ENCODE measurements at regions not wholly inside any gene's neighbourhood (a gene's known extent, or its start where the extent isn't known, plus 50 kb on each side); places are given as distances from the start of the nearest gene placed in this dataset.
"Not testable (repeated sequence)": the region's sequence is repeated elsewhere in the genome, so short reads cannot be mapped to it uniquely, and the experiment has no call there.

- H3K9ac ChIP-seq (ENCODE audit: low read depth, low read length): no peak overlapping the region
- no peaks in the 10 kb centered on the region for H3K36me3 ChIP-seq (ENCODE audit: insufficient read depth, low read depth, low read length)
Observed at GRCh38 chr1:95625224-95625623, 391.2 kb downstream of the RWDD3 start.

GRCh38 chr1:95627244-95627643 lies 393.2 kb downstream of the RWDD3 start:
- H3K4me3 ChIP-seq (ENCODE audit: low read length): no peak overlapping the region
- H3K4me1 ChIP-seq (ENCODE audit: insufficient read depth, low read length): peaks cover 4% of the 10 kb centered on the region; the same call in 1 of the 2 replicates
- no peak overlapping the region for H3K27ac ChIP-seq (ENCODE audit: low read length)
- H3K27me3 ChIP-seq (ENCODE audit: insufficient read depth, low read length): no peaks in the 10 kb centered on the region
- H3K9me3 ChIP-seq (ENCODE audit: insufficient read depth, low read depth, low read length): no peaks in the 10 kb centered on the region
- H3K9ac ChIP-seq (ENCODE audit: low read depth, low read length): no peak overlapping the region
- no peaks in the 10 kb centered on the region for H3K36me3 ChIP-seq (ENCODE audit: insufficient read depth, low read depth, low read length)

More at GRCh38 chr1:95625224-95625623, 391.2 kb downstream of the RWDD3 start:
- Histone ChIP-seq H3K27me3 (ENCODE audit: insufficient read depth, low read length) (no peaks in the 10 kb centered on the region), H3K9me3 (ENCODE audit: insufficient read depth, low read depth, low read length) (no peaks in the 10 kb centered on the region), H3K4me3 (ENCODE audit: low read length) (no peak overlapping the region), H3K4me1 (ENCODE audit: insufficient read depth, low read length) (no peaks in the 10 kb centered on the region), H3K27ac (ENCODE audit: low read length) (no peak overlapping the region)

DNA sequence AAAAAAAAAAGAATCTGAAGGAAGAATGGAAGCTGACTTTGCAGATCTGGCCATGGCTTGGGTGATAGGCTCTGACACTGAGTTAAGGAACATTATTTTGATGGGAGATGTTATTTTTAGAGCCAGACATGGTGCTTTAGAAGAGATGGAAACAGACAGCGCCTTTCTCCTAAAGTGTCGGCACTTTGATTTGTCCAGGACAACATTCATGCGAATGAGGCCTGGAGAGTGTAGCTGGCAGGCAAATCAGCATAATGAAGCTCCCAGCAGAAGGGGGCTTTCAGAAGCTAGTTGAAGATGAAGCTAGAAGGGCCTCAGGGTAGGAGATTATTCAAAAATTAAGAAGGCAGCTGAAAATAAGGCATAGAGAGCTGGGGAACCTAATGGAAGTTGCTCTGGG lies 397.7 kb downstream of the RWDD3 start:
- H3K9ac ChIP-seq (ENCODE audit: low read depth, low read length): no peak overlapping the region
- H3K4me1 ChIP-seq (ENCODE audit: insufficient read depth, low read length): peaks cover 4% of the 10 kb centered on the region; the same call in 1 of the 2 replicates
- no peaks in the 10 kb centered on the region for H3K27me3 ChIP-seq (ENCODE audit: insufficient read depth, low read length)
- H3K4me3 ChIP-seq (ENCODE audit: low read length): no peak overlapping the region
- H3K9me3 ChIP-seq (ENCODE audit: insufficient read depth, low read depth, low read length): no peaks in the 10 kb centered on the region
- H3K36me3 ChIP-seq (ENCODE audit: insufficient read depth, low read depth, low read length): no peaks in the 10 kb centered on the region
- no peak overlapping the region for H3K27ac ChIP-seq (ENCODE audit: low read length)

- Histone ChIP-seq H3K9me3 (ENCODE audit: insufficient read depth, low read depth, low read length) (no peaks in the 10 kb centered on the region), H3K36me3 (ENCODE audit: insufficient read depth, low read depth, low read length) (no peaks in the 10 kb centered on the region), H3K27ac (ENCODE audit: low read length) (no peak overlapping the region), H3K9ac (ENCODE audit: low read depth, low read length) (no peak overlapping the region), H3K4me3 (ENCODE audit: low read length) (no peak overlapping the region), H3K27me3 (ENCODE audit: insufficient read depth, low read length) (no peaks in the 10 kb centered on the region), H3K4me1 (ENCODE audit: insufficient read depth, low read length) (peaks cover 4% of the 10 kb centered on the region; the same call in 1 of the 2 replicates)
Observed at GRCh38 chr1:95635811-95636210, 401.8 kb downstream of the RWDD3 start.

DNA sequence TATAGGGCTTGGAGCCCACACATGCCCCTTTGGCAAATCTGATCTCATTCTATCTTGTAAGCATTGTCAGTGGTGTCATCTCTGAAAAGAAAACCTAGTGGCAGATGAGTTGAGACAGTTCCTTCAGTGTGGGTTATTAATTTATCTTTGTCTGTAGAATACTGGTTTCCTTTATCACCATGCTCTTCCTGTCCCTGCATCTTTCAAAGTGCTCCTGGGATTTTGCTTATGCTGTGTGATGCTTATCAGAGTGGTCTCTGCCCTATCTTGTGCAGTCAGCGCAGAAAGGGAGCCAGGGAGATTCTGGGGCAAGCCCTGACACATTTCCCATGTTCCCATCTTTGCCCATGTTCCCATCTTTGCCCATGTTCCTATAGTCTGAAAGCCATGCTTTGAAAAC lies 402.9 kb downstream of the RWDD3 start:
- Histone ChIP-seq H3K9ac (ENCODE audit: low read depth, low read length) (no peak overlapping the region), H3K27me3 (ENCODE audit: insufficient read depth, low read length) (no peaks in the 10 kb centered on the region), H3K36me3 (ENCODE audit: insufficient read depth, low read depth, low read length) (no peaks in the 10 kb centered on the region), H3K4me3 (ENCODE audit: low read length) (no peak overlapping the region), H3K4me1 (ENCODE audit: insufficient read depth, low read length) (no peaks in the 10 kb centered on the region; the same call in 1 of the 2 replicates), H3K9me3 (ENCODE audit: insufficient read depth, low read depth, low read length) (no peaks in the 10 kb centered on the region), H3K27ac (ENCODE audit: low read length) (no peak overlapping the region)

DNA sequence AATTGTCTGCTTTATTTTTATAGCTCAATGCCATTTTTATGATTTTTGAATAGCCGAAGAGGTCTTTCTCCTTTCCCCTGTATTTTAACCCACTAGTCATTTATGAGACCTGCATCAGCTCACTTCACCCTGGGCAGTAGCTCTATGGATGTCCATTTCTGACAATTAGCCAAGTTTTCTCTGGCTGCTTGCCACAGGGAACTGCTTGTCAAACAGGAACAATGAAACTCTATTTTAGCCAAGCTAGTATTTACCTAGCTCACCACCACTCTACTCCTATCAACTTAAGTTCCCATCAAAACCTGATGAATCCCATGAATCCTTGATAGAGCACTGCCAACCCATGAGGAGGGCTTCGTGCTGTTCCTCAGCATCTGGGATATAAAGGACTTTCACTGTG lies 406.7 kb downstream of the RWDD3 start:
- Histone ChIP-seq H3K4me3 (ENCODE audit: low read length) (no peak overlapping the region), H3K4me1 (ENCODE audit: insufficient read depth, low read length) (no peaks in the 10 kb centered on the region), H3K36me3 (ENCODE audit: insufficient read depth, low read depth, low read length) (no peaks in the 10 kb centered on the region), H3K9ac (ENCODE audit: low read depth, low read length) (no peak overlapping the region), H3K27ac (ENCODE audit: low read length) (no peak overlapping the region), H3K9me3 (ENCODE audit: insufficient read depth, low read depth, low read length) (no peaks in the 10 kb centered on the region), H3K27me3 (ENCODE audit: insufficient read depth, low read length) (no peaks in the 10 kb centered on the region)

- no peaks in the 10 kb centered on the region for H3K9me3 ChIP-seq (ENCODE audit: insufficient read depth, low read depth, low read length)
- no peaks in the 10 kb centered on the region for H3K4me1 ChIP-seq (ENCODE audit: insufficient read depth, low read length)
- H3K9ac ChIP-seq (ENCODE audit: low read depth, low read length): no peak overlapping the region
- H3K4me3 ChIP-seq (ENCODE audit: low read length): no peak overlapping the region
- H3K27ac ChIP-seq (ENCODE audit: low read length): no peak overlapping the region
- H3K36me3 ChIP-seq (ENCODE audit: insufficient read depth, low read depth, low read length): no peaks in the 10 kb centered on the region
- H3K27me3 ChIP-seq (ENCODE audit: insufficient read depth, low read length): no peaks in the 10 kb centered on the region
Observed at GRCh38 chr1:95641386-95641785, 407.4 kb downstream of the RWDD3 start.

GRCh38 chr1:95642035-95642434 lies 408.0 kb downstream of the RWDD3 start:
- Histone ChIP-seq H3K36me3 (ENCODE audit: insufficient read depth, low read depth, low read length) (no peaks in the 10 kb centered on the region), H3K27me3 (ENCODE audit: insufficient read depth, low read length) (no peaks in the 10 kb centered on the region), H3K4me1 (ENCODE audit: insufficient read depth, low read length) (no peaks in the 10 kb centered on the region), H3K27ac (ENCODE audit: low read length) (no peak overlapping the region), H3K9me3 (ENCODE audit: insufficient read depth, low read depth, low read length) (no peaks in the 10 kb centered on the region), H3K4me3 (ENCODE audit: low read length) (no peak overlapping the region), H3K9ac (ENCODE audit: low read depth, low read length) (no peak overlapping the region)

- Histone ChIP-seq H3K9me3 (ENCODE audit: insufficient read depth, low read depth, low read length) (no peaks in the 10 kb centered on the region), H3K36me3 (ENCODE audit: insufficient read depth, low read depth, low read length) (no peaks in the 10 kb centered on the region), H3K4me1 (ENCODE audit: insufficient read depth, low read length) (no peaks in the 10 kb centered on the region), H3K27ac (ENCODE audit: low read length) (no peak overlapping the region), H3K9ac (ENCODE audit: low read depth, low read length) (no peak overlapping the region), H3K4me3 (ENCODE audit: low read length) (no peak overlapping the region), H3K27me3 (ENCODE audit: insufficient read depth, low read length) (no peaks in the 10 kb centered on the region)
Observed at GRCh38 chr1:95643071-95643470, 409.1 kb downstream of the RWDD3 start.

GRCh38 chr1:95645126-95645525 lies 411.1 kb downstream of the RWDD3 start:
- H3K36me3 ChIP-seq (ENCODE audit: insufficient read depth, low read depth, low read length); H3K27ac ChIP-seq (ENCODE audit: low read length); H3K27me3 ChIP-seq (ENCODE audit: insufficient read depth, low read length); H3K9ac ChIP-seq (ENCODE audit: low read depth, low read length); H3K9me3 ChIP-seq (ENCODE audit: insufficient read depth, low read depth, low read length); H3K4me3 ChIP-seq (ENCODE audit: low read length); H3K4me1 ChIP-seq (ENCODE audit: insufficient read depth, low read length): not testable (repeated sequence)

DNA sequence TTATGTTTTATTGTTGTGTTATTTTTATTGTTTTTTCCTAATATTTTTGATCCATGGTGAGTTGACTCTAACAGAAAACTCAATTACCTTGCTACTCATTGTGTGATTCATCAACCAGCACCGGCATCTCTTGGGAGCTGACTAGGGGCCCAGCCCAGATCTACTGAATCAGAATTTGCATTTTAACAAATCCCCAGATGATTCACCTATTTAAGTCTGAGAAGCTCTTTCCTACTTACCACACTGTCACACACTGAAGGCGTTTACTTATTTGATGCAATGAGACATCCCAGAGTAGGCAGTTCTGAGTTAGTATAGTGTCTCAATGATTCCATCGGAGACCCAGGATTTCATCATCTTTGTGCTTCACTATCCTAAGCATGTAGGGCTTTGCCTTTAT lies 416.6 kb downstream of the RWDD3 start:
- H3K27me3 ChIP-seq (ENCODE audit: insufficient read depth, low read length): no peaks in the 10 kb centered on the region

DNA sequence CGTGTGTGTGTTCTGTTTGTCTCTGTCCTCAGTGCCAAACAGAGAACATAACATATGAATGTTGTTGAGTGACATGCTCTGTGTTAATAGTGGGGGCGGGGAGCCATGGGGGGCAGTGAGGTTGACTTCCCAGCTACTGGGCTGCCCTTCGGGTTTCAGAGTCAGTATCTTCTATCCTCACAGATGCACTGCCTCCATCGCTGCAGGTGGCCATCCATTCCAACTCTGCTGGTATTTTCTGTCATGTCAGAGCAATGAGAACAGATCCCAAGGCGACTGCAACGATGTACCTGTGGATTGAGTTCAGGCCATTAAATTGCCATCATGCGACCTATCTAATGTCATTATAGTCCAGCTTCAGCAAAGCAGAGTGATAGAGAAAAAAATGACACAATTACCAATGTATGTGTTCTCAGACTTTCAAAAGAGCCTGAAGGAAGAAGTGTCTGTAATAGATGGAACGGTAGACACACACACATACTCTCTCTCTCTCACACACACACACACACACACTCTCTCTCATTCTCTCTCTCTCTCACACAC lies 418.5 kb downstream of the RWDD3 start:
- Histone ChIP-seq H3K27me3 (ENCODE audit: insufficient read depth, low read length) (no peaks in the 10 kb centered on the region), H3K9ac (ENCODE audit: low read depth, low read length) (no peak overlapping the region), H3K9me3 (ENCODE audit: insufficient read depth, low read depth, low read length) (no peaks in the 10 kb centered on the region), H3K4me3 (ENCODE audit: low read length) (no peak overlapping the region), H3K4me1 (ENCODE audit: insufficient read depth, low read length) (no peaks in the 10 kb centered on the region), H3K36me3 (ENCODE audit: insufficient read depth, low read depth, low read length) (no peaks in the 10 kb centered on the region), H3K27ac (ENCODE audit: low read length) (no peak overlapping the region)

More for the DNA sequence above, 416.6 kb downstream of the RWDD3 start:
- Histone ChIP-seq H3K9ac (ENCODE audit: low read depth, low read length) (no peak overlapping the region), H3K9me3 (ENCODE audit: insufficient read depth, low read depth, low read length) (no peaks in the 10 kb centered on the region), H3K4me3 (ENCODE audit: low read length) (no peak overlapping the region), H3K27ac (ENCODE audit: low read length) (no peak overlapping the region), H3K4me1 (ENCODE audit: insufficient read depth, low read length) (no peaks in the 10 kb centered on the region), H3K36me3 (ENCODE audit: insufficient read depth, low read depth, low read length) (no peaks in the 10 kb centered on the region)
